Activated CD4-positive, alpha-beta T cell treated with anti-CD3 and anti-CD28 coated beads, Interleukin-2, Interleukin-6, amounts not matched to agents 100 ng/mL and 50 ng/mL, durations not matched to agents 16 hours and 8 hours (primary cell): ENCODE measurements at regions not wholly inside any gene's neighbourhood (a gene's known extent, or its start where the extent isn't known, plus 50 kb on each side); places are given as distances from the start of the nearest gene placed in this dataset.

ENCODE experiments used
- DNase-seq: peaks from one replicate; pipeline ENCODE4 v3.0.0-alpha.2; 2020

- DNase-seq: no peak
Observed at GRCh38 chr9:29800821-29801220, 2227.5 kb upstream of the C9orf72 start.

DNA sequence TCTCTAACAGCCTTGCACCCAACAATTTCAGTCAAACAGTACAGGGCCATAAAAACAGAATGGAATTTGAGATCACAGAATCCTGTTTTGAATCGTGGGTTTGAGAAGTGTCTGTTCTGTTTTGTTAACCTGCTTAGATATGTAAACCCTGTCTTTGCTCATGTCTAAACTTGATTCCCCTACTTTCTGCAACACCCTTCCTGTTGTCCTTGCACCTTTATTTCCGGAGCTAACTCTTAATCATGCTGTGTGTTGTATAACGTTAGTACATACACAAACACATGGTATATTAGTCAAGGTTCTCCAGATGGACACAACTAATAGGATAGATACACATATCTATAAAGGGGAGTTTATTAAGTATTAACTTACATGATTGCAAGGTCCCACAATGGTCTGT is 2229.2 kb upstream of the C9orf72 start:
- DNase-seq: no peak

- no peak for DNase-seq
Observed at GRCh38 chr9:29806937-29807618, 2233.8 kb upstream of the C9orf72 start.

- DNase-seq: no peak
Observed at GRCh38 chr9:29816954-29817703, 2243.8 kb upstream of the C9orf72 start.

GRCh38 chr9:29822458-29822857 is 2249.2 kb upstream of the C9orf72 start:
- DNase-seq: no peak

DNA sequence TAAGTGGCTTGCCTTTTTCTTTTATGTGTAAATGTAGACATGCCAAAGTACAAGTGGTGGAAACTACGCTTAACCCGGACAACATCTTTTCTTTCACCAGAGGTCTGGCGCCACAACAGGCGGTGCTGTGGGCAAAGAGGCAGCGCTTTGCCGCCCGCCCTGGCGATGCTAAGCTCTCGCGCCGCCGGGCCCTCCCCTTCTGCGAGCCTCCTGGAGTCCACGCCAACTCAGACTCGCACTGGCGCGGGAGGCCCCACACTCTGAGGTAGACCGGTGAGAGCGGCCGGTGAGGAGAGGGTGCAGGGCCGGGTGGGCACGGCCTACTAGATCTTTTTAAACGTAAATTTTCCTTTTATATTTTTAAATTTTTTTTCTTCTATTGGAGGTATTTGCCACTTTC is 2253.1 kb upstream of the C9orf72 start:
- DNase-seq: no peak

DNA sequence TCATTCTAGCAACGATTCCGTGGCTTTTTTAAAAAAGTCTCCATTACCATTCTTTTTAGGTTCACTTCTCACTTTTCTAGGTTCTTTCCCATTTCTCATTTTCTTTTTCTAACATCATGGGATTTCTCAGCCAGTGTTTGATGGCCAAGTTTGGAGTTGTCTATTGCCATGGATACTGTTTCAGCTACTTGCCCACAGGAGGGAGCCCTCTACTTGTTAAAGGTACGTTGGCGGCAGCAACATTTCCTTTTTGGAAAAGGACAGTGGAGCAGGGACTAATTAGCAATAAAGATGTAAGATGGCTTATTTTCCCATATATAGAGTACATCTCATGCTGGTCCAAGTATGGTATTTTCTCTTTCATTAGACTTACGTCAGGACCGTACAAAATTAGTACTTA is 2257.5 kb upstream of the C9orf72 start:
- DNase-seq: peak; percentile 3

DNA sequence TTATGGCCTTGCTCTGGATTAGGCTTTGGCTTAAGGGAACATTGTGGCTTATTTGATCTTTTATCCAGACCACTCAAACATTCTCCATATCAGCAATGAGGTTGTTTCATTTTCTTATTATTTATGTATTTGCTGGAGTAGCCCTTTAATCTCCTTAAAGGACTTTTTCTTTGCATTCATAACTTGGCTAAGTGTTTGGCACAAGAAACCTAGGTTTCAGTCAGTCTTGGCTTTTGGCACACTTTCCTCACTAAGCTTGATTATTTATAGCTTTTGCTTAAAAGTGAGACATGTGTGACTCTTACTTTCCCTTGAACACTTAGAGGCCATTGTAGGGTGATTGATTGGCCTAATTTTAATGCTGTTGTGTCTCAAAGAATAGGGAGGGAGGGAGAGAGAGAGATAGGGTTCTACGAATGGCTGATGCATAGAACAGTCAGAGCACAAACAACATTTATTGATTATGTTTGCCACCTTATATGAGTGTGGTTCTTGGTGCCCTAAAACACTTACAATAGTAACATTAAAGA is 2265.3 kb upstream of the C9orf72 start:
- DNase-seq: no peak

DNA sequence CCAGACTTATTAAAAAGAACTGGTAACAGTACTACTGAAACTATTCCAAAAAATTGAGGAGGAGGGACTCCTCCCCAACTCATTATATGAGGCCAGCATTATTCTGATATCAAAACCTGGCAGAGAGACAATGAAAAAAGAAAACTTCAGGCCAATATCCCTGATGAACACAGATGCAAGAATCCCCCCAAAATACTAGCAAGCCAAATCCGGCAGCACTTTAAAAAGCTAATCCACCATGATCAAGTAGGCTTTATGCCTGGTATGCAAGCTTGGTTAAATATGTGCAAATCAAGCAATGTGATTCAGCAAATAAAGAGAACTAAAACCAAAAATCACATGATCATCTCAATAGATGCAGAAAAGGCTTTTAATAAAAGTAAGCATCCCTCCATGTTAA is 2271.0 kb upstream of the C9orf72 start:
- DNase-seq: no peak

DNA sequence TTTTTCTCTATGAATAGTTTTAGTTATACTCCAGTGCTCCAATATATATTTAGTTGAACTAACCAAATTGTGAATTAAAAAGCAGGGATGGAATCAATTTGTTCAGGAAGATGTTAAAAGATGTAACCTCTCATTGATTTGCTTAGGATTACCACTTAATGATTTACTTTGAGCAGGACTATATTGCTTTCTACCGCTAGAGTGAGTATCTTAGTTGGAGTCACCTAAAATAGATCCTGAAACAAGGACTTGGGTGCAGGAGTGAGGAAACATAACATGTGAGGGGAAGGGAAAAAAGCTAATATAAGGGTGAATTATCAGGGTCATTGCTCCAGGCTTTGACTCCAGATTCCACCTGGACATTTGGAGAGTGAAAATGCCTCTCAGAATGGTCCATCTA is 2277.4 kb upstream of the C9orf72 start:
- DNase-seq: no peak

DNA sequence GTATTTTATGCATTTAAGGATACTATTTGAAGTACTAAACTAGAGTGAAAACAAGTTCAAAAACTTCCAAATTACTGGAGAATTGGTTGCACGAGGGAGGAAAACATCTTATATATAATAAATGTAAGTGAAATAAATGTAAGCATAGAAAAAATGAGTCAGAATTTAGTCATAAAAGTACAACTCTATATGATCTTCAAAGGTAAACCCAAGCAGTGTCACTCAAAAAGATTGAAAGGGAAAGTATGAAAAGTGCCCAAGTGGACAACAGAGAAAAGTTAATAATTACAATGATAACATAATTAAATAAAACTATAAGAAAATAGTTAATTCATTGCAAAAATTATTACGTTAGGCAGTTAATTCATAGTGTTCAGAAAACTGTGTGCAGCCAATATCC is 2288.5 kb upstream of the C9orf72 start:
- DNase-seq: no peak

- DNase-seq: no peak
Observed at GRCh38 chr9:29865764-29866313, 2292.6 kb upstream of the C9orf72 start.

DNA sequence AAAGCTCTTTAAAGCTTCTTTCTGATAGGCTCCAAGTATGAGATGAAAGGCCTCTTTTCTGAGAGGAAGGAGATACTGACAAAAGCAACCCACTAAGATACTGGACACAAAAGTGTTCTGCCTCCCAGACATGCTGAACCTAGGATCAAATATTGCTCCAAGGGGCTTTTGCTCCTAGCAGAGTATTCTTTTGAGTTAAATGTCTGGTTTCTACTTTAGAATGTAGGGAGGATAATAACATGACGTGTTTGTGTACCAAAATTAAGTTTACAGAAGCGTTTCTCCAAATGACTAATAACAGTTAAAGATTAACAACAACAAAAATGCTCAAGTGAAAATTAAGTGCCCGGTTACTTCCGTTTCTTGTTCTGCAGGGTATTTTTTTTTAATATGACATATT is 2293.3 kb upstream of the C9orf72 start:
- no peak for DNase-seq

DNA sequence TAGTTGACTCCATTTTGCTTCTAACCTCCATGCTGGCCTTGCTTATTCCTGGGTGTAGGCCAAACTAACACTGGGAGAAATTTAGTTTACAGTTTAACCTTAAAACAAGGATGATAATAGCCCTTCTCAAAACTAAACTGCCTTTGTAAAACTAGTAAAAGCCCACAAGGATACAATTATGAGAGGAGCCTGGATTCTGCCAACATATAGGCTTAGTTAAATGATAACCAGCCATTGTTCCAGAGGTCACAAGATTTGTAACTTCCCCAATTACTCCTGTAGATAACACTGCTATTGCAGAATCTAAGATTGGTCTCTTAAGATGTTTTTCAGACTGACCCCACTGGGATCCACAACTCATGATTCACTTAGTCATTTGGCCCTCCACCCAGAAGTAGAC is 2300.3 kb upstream of the C9orf72 start:
- no peak for DNase-seq

DNA sequence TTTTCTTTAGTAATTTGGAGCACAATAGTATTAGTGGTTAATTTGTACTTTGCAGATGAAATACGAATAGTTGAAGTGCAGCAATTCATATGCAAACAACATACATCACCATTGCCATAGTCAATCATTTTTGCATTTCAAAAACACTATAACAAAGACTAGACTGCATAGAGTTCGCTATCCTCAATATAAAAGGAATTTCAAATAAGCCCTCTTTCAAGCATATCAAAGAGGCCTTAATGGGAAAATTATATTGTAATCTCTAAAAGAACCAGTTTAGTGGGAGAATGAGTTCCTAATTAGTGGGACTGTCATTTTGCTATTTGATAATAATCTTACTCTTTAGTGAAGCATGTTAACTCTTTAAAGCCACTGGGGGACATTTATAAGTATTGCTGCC is 2302.3 kb upstream of the C9orf72 start:
- DNase-seq: no peak

GRCh38 chr9:29882767-29883166 is 2309.5 kb upstream of the C9orf72 start:
- no peak for DNase-seq

GRCh38 chr9:29906065-29906464 is 2332.8 kb upstream of the C9orf72 start:
- DNase-seq: no peak

DNA sequence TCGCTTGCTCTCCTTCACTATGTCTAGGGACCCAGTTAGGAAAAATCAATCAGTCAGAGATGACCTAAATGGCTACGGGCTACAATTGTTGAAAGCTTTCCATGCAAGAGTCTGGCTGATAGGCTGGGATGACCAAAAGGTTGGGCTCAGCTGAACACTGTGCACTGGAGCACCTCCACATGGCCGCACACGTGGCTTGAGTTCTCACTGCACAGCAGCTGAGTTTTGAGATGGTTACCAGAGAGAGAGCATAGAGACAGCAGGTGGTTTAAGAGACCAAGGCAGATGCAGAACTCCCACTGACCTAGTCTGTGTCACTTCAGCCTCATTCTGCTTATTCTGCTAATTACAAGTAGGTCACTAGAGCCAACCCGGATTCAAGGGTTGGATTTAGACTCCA is 2354.8 kb upstream of the C9orf72 start:
- no peak for DNase-seq

DNA sequence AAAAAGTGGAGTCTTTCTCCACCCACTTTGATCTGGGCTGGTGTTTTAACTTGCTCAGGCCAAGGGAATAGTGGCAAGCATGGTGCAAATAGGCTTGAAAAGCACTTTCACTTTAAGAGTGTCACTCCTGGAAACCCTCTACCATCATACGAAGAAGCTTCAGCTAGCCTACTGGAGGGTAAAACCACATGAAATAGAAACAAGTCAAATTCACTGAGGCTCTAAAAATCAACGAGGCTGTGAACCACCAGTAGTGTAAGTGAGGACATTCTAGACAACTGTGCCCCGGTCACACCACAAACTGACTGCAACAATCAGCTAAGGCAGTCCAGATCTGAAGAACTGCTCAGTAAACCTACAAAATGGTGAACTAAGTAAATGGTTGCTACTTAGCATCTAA is 2366.3 kb upstream of the C9orf72 start:
- DNase-seq: no peak

DNA sequence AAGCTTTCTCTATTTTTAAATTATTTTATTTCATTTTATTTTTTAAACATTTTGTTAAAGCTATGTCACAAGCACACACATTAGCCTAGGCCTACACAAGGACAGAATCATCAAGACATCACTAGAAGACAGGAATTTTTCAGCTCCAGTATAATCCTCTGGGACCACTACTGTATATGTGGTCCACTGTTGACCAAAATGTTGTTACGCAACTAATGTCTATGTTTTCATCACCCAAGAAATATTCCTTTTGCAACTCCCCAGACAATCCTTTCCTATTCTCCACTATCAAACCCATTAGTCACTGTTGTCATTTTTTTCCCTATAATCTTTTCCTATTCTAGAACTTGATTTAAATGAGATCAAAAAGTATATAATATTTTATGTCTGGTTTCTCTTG is 2371.7 kb upstream of the C9orf72 start:
- no peak for DNase-seq

DNA sequence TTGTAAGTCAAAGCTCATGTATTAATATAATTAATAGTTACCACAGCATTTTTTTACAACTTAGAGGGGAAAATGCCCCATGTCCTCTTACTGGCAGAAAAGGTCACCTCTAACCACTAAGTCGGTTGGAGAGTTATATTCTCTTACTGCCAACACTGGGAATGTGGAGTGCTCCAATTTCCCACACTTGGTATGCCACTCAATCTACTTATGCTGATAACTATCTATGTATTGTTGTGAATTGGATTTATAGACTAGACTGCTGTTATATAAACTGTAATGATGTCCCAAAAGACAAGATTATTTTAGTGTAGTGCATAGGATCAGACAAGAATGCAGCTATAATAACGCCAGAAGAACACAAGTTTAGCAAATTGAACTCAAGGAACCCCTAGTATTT is 2385.2 kb upstream of the C9orf72 start:
- no peak for DNase-seq

DNA sequence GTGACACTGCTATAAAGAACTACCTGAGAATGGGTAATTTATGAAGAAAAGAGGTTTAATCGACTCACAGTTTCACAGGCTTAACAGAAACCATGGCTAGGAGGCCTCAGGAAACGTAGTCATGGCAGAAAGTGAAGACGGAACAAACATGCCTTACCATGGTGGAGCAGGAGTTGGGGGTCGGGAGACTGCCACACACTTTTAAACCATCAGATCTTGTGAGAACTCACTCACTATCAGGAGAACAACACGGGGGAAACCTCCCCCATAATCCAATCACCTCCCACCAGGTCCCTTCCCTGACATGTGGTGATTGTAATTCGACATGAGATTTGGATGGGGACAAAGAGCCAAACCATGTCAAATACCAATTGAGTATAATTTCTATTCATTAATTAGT is 2392.6 kb upstream of the C9orf72 start:
- no peak for DNase-seq

DNA sequence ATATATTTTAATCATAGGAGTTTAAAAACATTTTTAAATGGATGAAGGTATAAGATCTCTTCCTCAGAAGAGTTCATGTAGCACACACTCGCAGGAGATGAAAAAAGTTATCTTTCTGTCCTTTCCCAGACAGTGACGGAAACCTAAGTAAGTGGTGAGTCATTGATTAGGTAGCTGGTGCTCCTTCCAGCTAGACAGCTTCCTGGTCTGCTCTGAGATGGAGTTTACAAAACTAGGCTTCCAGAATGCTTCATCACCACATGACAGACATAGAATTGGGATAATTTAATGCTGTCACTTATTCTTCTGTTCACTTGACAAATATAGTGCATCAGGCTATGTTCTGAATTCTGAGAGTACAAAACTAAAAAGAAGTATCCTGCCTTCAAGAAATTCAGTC is 2393.0 kb upstream of the C9orf72 start:
- DNase-seq: no peak

- DNase-seq: no peak
Observed at GRCh38 chr9:29968831-29969230, 2395.6 kb upstream of the C9orf72 start.
